NOMO-1 (cell line): ENCODE measurements at regions not wholly inside any gene's neighbourhood (a gene's known extent, or its start where the extent isn't known, plus 50 kb on each side); places are given as distances from the start of the nearest gene placed in this dataset.
A peak's percentile ranks its signal among the peaks of the same experiment; 100 is the strongest.

ENCODE experiments used
- DNase-seq, 2 experiments: peaks; one replicate each; lab custom pipeline; 2025; ENCODE audit not compliant: unreplicated experiment in 2 of 2; lab: John Stamatoyannopoulos, UW

DNA sequence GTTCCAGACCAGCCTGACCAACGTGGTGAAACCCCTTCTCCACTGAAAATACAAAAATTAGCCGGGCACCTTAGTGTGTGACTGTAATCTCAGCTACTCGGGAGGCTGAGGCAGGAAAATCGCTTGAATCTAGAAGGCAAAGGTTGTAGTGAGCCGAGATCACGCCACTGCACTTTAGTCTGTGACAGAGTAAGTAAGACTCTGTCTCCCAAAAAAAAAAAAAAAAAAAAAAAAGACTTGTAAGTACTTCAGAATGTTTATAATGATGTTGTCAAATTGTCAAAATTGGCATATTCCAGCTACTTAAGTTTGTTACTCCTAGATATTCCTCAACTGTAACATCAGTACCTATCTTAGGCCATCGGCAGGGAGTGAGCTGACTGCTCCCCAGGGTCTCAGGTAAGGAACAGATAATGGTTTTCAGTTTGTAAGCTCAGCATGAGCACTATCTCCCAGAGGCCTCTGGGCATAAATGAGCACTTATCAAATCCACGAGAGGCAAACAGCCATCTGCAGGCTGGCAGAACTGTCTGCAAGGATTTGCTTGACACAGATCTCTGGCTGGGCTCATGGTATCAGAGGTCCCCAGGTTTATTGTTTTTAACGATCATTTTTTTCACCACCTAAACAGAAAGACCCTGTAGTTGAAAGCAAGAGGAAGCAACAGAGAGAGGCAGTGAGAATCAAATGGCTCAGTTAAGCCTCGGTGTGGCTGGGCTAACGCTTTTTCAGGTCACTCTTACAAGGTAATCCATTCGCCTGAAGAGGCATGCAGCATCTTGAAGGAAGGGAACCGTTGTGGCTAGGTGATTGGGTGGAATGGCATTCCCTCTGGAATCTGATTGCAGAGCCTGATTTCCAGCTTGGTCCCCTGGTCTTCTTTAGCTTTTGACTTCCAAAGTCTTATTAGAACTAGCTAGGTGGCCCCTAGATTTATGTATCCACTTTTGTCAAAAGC is 115.9 kb downstream of the LY86 start:
- no peak for DNase-seq

DNA sequence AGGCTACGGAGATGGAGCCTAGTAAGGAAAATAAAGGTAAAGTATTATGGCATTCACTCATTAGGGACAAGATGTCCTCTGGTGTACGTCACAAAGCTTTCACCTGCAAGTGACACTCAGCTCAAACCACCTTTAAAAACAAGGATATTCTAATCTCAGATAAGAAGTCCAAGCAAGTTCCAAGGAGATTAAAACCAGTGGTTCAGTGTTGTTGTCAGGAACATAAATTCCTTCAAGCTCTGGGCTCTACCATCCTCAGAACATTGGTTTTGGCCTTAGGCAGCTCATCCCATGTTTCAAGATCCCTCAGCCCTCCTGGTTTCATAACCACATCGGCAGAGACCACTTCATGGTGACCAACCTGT is 116.5 kb downstream of the LY86 start:
- no peak for DNase-seq

- DNase-seq, result no peak
Measured at GRCh38 chr6:6705915-6706675, 117.6 kb downstream of the LY86 start.

- DNase-seq, result peak; percentile 71 to 92
Measured at GRCh38 chr6:6707143-6707542, 118.6 kb downstream of the LY86 start.

- DNase-seq, result no peak
Measured at GRCh38 chr6:6709106-6709505, 120.6 kb downstream of the LY86 start.

DNA sequence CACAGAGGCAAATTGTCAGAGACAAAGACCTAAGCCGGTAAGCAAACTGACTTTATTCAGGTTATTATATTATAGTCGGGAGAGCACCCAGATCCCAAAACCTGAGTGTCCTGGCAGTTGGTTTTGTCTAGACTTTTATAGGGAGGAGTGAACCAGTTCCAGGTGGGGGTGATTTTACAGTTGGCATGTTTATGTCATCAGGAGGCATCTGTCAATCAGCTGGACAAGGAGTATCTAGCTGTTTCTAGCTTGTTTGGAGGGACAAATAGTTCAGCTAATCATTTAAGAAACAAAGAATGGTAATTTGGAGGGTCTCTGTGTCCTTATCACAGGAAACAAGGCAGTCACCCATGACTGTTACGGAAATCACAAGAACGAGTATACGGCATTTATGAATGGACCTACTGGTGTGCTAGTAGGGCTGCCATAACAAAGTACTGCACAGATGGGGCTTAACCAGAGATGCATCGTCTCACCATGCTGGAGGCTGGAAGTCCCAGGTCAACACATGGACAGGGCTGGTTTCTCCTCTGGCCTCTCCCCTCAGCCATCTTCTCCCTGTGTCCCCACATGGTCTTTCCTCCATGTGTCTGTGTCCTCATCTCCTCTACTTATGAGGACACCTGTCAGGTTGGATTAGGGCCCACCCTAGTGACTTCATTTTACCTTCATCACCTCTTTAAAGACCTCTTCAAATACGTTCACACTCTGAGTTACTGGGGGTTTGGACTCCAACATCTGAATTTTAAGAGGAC is 122.7 kb downstream of the LY86 start:
- DNase-seq, result no peak

DNA sequence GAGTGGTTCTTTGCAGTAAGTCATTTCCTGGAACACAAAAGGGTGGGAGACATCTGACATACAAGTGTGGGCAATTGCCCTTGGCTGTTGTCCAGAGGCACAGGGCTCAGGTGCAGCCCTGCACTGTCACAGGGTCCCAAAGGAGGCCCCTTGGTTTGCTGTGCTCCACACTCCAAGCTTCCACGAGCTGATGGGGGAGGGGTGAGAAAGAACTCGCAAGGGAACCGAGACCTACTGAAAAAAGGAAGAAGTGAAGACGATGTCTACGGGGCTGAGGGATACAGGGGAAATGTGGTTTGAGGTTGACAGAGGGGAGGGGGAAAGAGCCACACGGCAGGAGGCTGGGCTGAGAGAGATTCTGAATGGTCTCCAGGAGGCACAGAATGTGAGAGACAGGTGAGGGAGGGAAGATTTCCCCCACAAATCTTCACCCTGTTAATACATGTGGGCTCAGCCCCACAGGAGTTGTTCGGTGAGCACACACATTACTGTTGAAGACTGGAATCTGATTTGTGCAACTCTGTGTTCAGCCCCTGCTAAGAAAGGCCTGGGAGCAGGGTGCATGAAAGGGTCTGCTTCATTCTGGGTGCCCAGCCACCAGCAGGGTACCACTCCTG is 123.4 kb downstream of the LY86 start:
- DNase-seq, result peak; percentile 79 to 91

GRCh38 chr6:6712449-6713403 is 124.2 kb downstream of the LY86 start:
- peak; percentile 93 to 97 for DNase-seq

DNA sequence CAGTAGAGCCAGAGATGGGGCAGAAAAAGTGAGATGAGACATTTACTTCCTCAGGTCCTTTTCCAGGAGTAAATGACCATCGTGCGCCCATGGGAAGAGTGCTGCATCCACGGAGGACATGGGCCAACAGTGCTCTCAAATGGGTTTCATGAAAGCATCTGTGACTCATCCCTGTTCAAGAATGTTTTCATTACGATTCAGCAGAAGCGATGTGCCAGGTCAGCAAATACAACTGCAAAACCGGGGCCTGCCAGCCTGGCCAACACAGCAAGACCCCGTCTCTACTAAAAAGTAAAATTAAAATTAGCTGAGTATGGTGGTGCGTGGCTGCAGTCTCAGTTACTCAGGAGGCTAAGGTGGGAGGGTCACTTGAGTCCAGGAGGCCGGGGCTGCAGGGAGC is 125.1 kb downstream of the LY86 start:
- peak in 1 of 2 experiments; percentile 24 for DNase-seq

- DNase-seq, result no peak
Measured at GRCh38 chr6:6714118-6714897, 125.8 kb downstream of the LY86 start.

DNA sequence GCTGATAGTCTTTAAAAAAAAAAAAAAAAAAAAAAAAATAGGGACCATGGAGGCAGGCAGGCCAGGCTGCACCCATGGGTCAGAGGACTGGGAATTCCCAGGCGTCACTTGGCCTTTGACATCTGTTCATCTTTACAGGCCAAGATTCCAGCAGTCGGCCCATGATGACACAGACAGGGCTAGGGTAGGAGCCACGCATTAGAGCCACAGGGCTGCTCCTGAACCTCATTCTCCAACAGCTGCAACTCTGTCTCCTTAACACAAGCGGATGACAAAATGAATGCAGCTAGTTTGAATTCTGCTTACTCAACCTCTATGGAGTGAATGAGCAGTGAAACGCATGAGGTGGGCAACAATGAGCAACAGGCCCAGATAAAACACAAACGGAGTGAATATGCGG is 126.4 kb downstream of the LY86 start:
- DNase-seq, result no peak

DNA sequence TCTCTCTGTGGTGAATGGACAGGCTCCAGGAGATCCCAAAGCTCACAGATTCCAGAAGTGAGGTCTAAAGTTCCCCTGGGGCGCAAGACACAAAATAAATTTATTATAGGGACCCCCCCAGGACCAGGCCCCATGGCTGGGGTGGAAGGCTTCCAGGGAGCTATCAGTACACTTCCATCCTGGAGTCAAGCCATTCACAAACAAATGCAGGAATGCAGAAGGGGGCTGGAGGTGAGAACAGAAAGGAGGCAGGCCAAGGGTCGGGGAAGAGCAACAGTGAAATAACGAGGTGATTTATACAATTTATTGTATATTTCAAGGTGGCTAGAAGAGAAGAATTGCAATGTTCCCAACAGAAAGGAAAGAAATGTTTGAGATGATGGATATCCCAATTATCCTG is 126.9 kb downstream of the LY86 start:
- DNase-seq, result no peak

GRCh38 chr6:6716998-6717763 is 128.7 kb downstream of the LY86 start:
- peak in 1 of 2 experiments; percentile 26 for DNase-seq

DNA sequence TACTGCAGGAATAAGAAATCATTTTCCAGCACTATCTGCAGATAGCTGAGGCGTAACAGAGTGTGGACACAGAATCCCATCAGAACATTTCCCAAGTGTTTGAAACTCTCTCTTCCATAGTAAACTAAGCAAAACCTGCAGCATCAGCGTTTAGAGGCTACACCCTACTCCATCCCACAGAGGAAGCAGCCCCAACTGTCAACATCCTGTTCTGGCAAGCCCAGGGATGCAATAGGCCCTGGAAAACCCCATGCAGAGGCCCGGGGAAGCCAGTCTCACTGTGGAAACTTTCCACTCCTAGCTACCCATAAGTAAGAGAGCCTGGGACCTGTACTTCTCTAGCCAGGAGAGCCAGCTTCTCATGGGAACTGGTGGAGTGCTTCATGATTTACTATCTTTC is 129.4 kb downstream of the LY86 start:
- DNase-seq, result peak; percentile 35 to 38

GRCh38 chr6:6721606-6722005 is 133.1 kb downstream of the LY86 start:
- DNase-seq, result no peak

DNA sequence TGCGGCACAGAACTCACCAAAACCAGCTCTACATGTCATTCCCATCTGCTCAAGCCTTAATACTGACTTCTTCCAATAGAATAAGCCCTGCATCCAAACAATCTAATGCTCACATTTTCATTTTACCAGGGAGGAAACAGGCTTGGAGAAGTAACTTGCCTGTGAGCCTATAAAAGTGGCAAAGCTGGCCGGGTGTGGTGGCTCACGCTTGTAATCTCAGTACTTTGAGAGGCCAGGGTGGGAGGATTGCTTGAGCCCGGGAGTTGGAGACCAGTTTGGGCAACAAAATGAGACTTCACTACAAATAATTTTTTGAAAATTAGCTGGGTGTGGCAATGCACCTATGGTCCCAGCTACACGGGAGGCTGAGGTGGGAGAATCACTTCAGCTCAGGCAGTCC is 133.7 kb downstream of the LY86 start:
- no peak for DNase-seq

- DNase-seq, result peak; percentile 56 to 76
Measured at GRCh38 chr6:6723361-6723760, 134.8 kb downstream of the LY86 start.

- DNase-seq, result peak; percentile 45 to 61
Measured at GRCh38 chr6:6723921-6724538, 135.5 kb downstream of the LY86 start.
